DND-41 (cell line): ENCODE measurements at regions not wholly inside any gene's neighbourhood (a gene's known extent, or its start where the extent isn't known, plus 50 kb on each side); places are given as distances from the start of the nearest gene placed in this dataset.

Source experiments
- CTCF ChIP-seq: IDR thresholded peaks from 2 replicates; pipeline ENCODE4 v1.5.1; 2012; ENCODE audit warnings: borderline replicate concordance, low read length, moderate library complexity, mild to moderate bottlenecking; ENCODE audit not compliant: poor library complexity, severe bottlenecking; ENCODE audit errors: extremely low read depth
- EZH2 ChIP-seq: IDR thresholded peaks from 3 replicates; pipeline ENCODE4 v1.6.1; 2012; ENCODE audit warnings: borderline replicate concordance, low read depth, mild to moderate bottlenecking, moderate library complexity, low read length, inconsistent platforms; ENCODE audit not compliant: severe bottlenecking

- TF ChIP-seq CTCF (no peak), EZH2 (no peak)
Measured at GRCh38 chr12:78271546-78271945, 440.9 kb downstream of the NAV3 start.
